NCI-H146 (cell line): ENCODE measurements at regions not wholly inside any gene's neighbourhood (a gene's known extent, or its start where the extent isn't known, plus 50 kb on each side); places are given as distances from the start of the nearest gene placed in this dataset.
"Not testable (repeated sequence)": the region's sequence is repeated elsewhere in the genome, so short reads cannot be mapped to it uniquely, and the experiment has no call there.

Experiments used
- DNase-seq: peaks from one replicate; lab custom pipeline; 2025; lab: John Stamatoyannopoulos, UW

- DNase-seq = no peak
Measured at GRCh38 chr9:7622481-7622880, 177.1 kb downstream of the DMAC1 start.

- no peak for DNase-seq
Measured at GRCh38 chr9:7615344-7615743, 184.2 kb downstream of the DMAC1 start.

DNA sequence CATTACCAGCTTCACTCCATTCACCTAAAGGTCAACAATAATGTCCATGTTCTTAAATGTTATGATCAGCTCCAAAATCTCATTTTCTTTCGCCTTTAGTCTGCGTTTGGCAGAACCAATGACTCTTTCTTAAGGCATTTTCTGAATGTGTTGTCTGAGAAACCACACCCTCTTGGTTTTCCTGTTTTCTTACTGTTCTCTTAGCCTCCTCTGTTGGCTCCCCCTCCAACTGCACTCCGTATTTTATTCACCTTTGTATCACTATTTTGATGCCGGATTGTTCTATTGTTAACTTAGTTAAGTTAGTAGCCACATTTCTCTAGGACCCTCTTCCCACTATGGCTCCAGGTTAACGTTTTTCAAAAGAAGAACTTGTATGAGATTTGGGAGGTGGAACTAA lies 185.6 kb downstream of the DMAC1 start:
- DNase-seq = no peak

DNA sequence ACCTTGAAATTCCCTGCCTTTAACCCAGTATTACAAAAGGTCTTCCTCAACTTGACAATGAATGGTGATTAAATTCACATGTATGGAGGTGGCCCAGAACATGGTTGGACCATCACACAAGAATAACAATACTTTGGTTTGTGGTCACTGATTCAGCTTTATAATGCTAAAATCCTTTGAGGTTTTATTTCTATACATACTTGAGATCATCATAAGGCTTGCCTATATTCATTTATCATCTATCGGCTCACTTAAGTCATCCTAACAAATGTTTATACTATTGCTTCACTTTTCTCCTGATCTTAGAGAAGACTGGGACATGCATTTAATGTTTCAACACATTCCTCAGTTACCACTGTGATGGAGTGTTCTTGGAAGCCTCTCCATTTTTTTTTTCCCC lies 191.3 kb downstream of the DMAC1 start:
- no peak for DNase-seq

DNA sequence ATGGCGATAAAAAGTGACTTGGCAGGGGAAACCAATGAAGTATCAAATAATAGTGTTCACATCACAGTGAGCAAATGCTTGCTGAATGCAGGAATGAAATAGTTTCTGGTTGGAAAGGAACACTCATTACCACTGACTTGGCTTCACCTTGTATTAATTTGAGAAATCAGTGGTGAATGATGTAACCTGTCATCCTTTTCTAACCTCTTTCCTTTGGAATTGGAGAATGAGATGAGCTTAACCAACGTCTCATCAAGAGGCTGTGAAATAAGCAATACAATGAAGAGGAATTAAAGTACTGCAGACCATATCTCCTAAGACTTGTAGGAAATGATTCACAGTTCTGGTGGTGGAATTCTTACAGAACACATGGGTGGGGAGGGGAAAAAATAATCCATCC lies 192.2 kb downstream of the DMAC1 start:
- DNase-seq = no peak

DNA sequence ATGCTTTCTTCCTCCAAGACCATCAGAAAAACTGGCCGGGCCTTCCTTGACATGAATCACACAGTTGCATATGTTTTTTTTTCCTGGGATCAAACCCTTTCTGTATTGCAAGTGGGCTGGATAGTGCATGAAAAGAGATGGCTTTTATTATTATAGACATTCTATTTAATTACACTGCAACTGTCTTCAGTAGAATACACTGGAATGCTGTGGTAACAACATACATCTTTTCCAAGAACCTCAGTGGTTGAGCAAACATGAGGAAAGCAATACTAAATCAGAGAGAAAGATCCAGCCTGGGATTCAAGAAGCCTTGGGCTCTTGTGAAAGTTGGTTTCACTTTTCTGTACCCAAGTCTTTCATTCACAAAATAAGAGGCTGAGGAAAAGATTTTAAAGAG lies 193.0 kb downstream of the DMAC1 start:
- no peak for DNase-seq

GRCh38 chr9:7601739-7602138 lies 197.8 kb downstream of the DMAC1 start:
- DNase-seq = no peak

- no peak for DNase-seq
Measured at GRCh38 chr9:7597716-7598115, 201.9 kb downstream of the DMAC1 start.

DNA sequence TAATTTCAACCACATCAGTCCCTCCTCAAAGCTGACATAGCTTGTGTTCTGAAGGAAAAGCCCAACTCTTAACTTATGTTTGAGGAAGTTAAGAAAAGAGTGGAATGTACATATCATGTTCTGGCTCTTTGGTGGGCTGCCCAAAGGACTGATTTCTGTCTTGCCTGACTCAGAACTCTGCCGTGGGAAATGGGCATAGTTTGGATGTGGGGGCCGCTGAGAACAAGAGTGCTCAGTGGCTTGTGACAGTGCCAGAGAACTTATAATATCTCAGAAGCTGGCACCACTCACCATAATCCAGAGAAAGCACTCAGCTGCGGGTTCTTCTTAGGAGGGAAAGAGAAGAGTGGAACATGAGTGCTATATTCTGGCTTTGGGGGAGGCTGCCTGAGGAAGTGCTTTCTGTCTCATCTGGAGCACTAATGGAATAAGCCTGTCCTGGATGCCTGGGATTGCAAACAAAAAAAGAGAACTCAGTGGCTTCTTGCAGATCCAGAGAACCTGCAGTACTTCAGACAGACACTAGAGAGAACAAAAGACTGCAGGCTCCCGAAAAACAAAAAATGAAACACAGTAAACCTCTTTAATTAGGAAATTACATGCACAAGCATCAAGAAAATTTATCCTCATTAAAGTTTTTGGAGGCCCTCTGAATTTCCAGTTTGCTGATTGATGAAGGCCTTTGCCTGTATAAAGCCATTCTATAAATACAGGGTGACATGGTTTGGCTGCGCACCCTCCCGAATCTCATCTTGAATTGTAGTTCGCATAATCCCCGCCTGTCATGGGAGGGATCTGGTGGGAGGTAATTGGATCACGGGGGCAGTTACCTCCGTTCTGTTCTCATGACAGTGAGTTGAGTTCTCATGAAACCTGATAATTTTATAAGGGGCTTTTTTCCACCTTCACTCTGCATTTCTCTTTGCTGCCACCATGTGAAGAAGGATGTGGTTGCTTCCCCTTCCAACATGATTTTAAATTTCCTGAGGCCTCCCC lies 207.0 kb downstream of the DMAC1 start:
- DNase-seq = no peak

DNA sequence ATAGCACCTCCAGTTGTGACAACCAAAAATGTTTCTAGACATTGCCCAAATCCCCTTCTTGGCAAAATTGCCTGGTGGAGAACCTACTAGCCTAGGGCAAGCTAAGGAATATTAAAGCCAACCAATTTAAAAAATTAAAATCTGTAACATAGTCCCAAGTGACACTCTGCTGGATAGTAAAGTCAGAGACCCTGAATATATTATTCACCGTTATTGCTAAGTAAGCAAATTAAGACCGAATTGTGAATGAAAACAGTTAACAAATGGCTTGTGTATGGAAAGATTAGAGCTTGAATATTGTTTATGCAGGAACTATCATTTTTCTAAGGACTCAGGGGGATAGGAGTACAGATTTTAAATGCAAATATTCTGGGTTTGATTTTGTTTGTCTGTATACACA lies 208.1 kb downstream of the DMAC1 start:
- DNase-seq = no peak

GRCh38 chr9:7580568-7580967 lies 219.0 kb downstream of the DMAC1 start:
- DNase-seq = no peak

GRCh38 chr9:7579351-7579750 lies 220.2 kb downstream of the DMAC1 start:
- DNase-seq = no peak

- no peak for DNase-seq
Measured at GRCh38 chr9:7578951-7579350, 220.6 kb downstream of the DMAC1 start.

DNA sequence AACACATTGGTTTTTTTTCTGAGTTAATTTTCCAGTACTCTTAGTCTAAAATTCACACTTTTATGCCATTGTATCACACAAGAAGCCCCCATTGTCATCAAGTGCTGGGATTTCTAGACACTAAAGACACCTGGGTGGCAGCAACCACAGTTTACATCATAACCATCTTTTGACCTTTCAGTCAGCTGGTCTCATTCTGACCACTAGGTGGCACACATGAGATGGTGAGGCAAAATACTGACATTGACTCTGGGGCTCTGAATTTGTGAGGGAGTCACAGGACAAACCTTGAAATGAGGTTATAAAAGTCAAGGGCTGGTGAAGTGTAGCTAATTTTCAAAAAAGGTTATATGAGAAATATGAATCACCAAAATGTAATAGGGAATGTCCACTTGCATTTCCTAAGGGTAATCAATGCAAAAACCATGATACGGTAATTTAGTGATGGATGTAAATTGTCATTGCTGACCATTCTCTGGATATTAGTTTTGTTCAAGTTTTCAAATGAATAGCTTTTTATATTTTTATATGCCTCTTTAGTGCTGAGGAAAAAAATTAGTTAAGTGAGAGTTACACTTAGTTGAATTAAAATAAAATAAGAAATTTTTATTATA lies 229.4 kb downstream of the DMAC1 start:
- peak; percentile 67 for DNase-seq

DNA sequence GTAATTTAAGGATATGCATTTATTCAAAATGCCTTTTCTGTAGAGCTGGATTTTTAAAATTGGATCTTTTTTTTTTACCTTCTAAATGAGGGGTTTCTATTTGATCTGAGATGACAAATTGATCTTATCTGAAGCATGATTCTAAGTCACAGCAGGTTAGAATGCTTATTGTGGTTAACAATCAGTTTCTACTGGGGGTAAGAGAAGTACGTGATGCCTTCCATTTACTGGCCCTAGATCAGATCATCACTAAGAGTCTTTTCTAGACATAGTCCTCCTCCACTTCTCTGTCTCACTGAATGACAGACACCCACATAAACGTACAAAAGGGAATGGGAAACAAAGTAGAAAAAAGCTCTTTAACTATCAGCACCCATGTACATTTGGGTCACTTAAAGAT lies 231.9 kb downstream of the DMAC1 start:
- no peak for DNase-seq

DNA sequence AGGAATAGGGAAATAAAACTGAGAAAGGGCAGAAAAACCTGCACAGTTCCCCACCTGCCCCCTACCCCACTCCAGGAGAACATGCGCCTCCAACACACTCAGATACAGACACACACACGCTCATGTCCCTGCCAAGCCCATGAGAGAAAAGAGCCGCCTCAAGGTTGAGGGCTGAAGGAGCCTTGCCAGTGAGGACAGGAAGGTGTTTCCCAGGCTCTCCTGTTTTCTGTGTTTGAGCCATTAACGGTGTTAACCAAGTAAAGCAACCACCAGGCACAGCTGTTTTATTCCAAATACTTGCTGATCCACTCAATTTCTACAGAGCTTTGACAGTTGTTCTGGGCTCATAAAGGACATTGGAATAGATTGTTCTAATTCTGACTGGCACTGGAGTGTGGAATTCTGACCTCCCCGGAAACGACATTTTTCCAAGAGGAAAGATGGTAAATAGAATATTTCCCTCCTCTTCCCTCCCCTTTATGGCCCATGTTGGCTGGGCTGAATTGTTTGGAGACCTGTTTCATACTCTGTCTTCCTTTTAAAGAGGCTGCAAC lies 238.0 kb downstream of the DMAC1 start:
- no peak for DNase-seq

DNA sequence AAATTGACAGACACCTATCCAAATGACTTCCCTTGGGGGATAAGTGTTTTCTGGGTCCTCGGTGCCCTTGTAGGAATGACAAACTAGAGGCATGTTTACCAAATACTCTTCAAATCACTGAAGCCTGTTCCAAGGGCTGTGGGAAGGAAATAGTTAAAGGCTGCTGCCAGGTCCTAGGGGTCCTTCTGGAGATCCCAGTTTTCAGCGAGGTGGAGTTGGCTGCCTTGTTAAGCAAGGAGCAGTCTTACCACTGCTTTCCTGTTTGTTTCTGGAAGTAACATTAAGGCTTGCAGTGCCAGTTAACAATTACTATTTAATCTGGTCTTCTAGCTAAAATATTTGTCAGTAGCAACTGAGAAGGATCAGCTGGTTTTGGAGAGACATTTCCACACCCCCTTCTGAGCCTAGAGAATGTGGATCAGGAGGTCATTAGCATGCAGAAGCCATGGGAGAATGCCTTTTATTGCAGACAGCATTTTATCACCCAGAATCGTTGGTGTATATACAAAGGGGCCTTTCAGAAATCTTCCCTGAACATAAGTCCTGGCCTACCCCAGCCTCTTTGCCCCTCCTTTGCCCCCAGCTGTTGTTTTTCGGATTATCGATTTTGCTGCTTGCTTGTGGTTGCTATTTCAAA lies 238.8 kb downstream of the DMAC1 start:
- no peak for DNase-seq

- no peak for DNase-seq
Measured at GRCh38 chr9:7554699-7555098, 244.9 kb downstream of the DMAC1 start.

DNA sequence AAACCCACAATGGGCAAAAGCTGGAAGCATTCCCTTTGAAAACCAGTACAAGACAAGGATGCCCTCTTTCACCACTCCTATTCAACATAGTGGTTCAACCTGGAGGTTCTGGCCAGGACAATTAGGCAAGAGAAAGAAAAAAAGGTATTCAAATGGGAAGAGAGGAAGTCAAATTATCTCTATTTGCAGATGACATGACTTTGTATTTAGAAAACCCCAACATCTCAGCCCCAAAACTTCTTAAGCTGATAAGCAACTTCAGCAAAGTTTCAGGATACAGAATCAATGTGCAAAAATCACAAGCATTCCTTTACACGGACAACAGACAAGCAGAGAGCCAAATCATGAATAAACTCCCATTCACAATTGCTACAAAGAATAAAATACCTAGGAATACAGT lies 246.9 kb downstream of the DMAC1 start:
- not testable (repeated sequence) for DNase-seq

GRCh38 chr9:7549249-7549648 lies 250.3 kb downstream of the DMAC1 start:
- no peak for DNase-seq

DNA sequence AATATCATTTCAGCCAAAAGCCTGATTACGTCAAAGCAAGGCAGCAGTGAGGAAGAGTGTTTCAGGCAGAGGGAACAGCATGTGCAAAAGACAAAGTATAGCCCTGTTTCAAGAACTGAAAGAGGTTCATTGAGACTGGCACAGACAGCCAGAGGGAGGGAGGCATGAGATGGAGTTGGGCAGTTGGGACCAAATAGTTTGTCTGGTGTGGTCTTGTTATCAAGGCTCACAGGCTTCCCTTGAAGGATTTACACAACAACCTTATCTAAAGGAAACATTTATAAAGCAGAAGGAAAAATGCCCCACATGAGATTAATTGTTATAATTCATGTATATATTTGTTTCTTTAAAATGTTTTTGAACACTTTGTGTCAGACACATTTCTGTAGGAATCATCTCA lies 253.3 kb downstream of the DMAC1 start:
- DNase-seq = no peak

DNA sequence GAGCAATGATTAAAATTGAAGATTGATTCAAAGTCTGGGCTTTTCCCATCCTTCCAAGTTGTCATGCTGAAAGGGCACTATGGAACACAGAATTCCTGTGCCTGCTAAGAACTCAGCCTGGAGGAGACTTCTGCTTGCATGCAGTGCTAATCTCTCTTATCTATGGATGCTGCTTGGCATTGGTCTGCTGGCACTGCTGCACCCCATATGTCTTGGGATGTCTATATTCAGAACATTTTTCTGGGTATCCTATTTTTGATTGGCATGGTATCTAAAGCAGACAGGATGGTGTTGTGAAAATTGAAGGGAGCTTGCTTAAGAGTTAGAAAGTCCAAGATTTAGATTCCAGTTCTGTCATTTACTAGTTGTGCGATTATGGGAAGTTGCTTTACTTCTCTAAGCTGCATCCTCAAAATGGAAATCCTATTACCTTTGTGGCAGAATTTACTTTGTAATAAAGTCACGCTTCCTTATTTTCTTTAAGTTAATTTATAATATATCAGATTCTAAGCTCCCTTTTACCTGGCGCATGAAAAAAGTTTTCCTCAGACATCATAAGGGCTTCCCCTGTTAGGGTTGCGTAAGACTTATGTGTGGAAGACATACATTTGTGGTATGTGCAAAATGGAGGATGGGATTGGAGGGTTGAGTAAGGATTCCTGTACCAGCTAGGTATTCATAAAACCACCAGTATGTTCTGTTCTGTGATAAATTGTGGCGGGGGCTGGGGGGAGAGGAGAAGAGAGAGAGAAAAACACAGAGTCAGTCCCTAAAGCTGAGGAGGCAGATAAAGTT lies 254.0 kb downstream of the DMAC1 start:
- no peak for DNase-seq
